GM19438 (cell line): ENCODE measurements at regions not wholly inside any gene's neighbourhood (a gene's known extent, or its start where the extent isn't known, plus 50 kb on each side); places are given as distances from the start of the nearest gene placed in this dataset.

Source experiments
- ATAC-seq: cut with Tn5 transposase; IDR thresholded peaks from one replicate; pipeline ENCODE4 v1.9.1; 2021; ENCODE audit warnings: low read depth; ENCODE audit not compliant: unreplicated experiment

DNA sequence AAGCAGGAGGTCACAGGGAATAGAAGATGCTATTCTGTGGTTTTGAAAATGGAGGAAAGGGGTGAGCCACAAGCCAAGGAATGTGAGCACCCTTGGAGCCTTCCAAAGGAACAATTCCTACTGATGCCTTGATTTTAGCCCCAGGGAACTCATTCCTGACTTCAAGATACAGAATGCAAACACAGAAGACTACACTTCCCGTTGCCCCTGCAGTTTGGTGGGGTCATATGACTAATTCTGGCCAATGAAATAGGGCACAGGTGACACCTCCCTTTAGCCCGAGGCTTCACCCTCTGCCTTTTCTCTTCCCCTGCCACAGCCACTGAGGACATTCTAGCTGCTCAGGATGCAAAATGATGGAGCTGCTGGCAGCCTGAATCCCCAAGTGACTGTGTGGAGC is 126.1 kb downstream of the INHBB start:
- no peak for ATAC-seq

DNA sequence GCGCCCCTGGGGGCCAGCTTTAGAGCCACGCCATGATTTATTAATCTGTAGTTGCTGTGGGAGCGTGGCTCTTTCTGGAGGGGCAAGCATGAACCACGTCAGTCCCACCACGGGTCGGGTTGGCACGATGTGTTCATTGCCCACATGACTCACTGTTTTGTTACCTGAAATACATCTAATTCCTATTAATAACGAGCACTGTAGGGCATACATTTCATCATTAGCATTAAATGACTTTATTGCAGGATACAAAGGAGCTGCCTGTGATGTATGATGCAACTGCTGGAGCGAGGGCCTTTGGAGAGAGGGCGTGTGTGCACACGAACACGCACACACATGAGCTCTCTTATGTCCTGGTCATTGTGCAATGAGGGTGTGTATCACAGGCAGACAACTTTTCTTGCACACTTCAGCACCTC is 127.0 kb downstream of the INHBB start:
- ATAC-seq, result no peak

DNA sequence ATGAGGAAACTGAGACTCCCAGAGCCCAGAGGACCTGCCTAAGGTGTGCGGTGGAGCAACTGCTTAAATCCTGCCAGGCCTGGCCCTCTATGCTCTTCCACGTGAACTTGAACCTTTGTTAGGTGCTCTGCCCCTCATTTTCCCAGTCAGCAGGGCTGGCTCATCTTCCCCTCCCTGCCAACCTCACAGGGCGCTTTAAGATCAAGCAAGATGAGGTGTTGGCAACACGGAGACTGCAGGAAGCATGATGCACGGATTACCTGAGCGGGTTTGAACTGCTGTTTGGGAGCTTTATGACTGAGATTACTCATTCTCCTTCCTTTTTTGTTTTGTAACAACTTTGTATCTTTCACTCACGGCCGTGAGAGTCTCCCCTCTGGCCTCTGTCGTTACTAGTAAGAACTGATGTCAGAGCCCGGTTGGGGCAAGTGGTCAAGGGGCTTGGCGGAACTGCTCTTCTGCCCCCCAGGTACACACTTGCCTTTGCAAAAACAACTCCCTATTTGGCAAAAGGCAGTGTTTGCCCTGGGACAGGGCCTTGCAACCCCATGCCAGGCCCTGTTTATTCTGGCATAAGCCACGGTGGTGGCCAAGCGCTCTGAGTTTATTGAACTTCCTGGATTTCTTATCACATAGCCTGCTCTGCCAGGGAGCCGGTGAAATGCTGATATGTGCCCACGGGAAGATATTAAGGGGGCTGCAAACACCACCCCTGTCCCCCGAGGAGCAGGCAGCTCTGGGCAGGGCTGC is 127.8 kb downstream of the INHBB start:
- ATAC-seq, result no peak

- ATAC-seq, result no peak
These were observed 128.6 kb downstream of the INHBB start for GRCh38 chr2:120474486-120474885.

DNA sequence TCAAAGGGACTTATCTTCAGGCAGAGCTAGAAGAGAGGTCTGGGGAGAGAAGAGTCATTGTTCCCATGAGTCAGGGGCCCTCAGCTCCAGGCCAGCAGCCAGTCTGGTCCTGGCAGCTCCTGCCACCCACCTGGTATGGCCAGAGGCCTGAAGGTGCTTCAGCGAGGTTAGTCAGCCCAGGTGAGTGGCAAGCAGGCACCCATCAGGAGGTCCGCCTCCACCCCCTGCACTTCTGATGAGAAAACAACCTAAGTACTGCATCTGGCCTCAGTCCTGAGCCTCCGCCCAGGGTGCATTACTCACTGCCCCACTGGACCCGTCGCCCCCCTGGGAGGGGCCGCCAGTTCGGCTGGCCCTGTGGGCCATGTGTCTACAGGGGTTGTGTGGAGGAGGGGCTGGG is 130.2 kb downstream of the INHBB start:
- no peak for ATAC-seq

- no peak for ATAC-seq
These were observed 131.3 kb downstream of the INHBB start for GRCh38 chr2:120477198-120477597.

GRCh38 chr2:120477831-120478481 is 132.0 kb downstream of the INHBB start:
- ATAC-seq, result no peak

DNA sequence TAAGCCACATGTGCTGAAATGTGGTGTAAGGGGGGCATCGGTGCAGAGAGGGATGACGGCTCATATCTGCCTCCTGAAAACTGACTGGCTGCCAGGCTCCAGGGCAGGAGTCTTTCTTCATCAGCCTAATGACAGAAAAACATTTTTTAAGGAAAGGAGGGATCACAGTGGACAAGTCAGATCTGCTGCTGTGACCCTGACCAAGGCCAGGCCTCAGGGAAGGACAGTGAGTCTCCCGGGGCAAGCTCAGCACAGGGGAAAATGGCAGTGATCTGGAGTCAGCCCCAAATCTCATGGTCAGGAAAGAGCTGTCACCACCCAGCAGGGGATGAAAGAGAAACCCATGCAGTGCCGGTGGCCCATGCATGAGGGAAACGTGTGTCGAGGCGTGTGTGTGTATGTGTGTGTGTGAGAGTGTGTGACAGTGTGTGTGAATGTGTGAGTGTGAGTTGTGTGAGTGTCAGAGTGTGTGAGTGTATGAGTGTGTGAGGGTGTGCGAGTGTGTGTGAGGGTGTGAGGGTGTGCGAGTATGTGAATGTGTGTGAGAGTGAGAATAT is 134.5 kb downstream of the INHBB start:
- no peak for ATAC-seq

- no peak for ATAC-seq
These were observed 135.0 kb downstream of the INHBB start for GRCh38 chr2:120480903-120481445.

GRCh38 chr2:120481446-120482194 is 135.7 kb downstream of the INHBB start:
- ATAC-seq, result no peak

- no peak for ATAC-seq
These were observed 136.4 kb downstream of the INHBB start for GRCh38 chr2:120482334-120482733.

DNA sequence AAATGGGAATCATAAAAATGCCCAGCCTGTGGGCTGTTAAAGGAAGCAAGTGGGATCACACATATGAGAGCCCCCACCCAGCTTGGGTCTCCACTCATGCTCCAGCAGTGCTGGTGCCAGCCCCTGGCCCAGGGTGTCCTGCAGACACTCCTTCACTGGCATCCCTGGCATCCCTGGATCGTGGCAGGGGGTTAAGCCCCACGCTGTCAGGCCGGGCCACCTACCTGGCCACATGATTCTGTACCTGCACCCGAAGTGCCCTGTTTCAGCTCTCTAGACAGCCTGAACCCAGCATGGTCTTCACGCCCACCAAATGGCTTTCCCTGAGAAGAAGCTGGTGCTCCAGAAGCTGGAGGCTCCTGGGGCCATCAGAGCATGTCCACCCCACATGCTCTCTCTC is 137.4 kb downstream of the INHBB start:
- ATAC-seq, result no peak

DNA sequence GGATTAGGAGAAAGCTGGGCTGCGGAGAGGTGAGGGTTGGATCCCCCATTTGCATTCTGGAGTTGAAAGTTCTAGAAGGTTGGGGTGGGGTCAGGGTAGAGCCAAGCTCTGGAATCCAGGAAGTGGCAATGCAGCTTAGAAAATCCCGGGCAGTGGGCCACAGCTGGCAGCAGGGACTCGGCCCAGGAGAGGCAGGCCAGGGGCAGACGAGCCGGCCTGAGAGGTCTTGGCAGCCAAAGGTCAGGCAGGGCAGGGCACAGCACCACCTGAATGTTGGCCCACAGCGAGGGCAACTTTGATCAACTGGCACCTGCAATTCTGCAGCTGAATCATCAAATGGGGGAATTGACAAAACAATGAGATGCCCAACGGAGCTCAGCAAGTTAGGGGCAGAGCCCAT is 139.2 kb downstream of the INHBB start:
- ATAC-seq, result no peak

DNA sequence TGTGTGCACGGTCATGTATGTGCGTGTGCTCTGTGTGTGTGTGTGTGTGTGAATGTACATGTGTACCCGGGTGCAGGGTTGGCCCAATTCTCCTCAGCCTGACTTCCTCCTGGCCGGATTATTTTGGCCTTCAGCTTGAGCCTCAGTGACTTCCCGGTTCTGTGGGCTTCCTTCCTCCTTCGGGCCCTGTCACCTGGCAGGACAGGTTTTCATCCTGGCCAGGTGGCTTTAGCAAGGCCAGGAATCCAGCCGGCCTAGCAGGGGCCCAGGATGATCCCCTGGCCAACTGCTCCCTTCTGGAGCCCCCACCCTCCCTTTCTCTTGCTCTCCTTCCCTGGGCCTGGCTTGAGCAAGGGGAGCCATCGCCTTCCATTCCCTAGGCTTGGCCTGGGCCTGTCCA is 140.5 kb downstream of the INHBB start:
- no peak for ATAC-seq

DNA sequence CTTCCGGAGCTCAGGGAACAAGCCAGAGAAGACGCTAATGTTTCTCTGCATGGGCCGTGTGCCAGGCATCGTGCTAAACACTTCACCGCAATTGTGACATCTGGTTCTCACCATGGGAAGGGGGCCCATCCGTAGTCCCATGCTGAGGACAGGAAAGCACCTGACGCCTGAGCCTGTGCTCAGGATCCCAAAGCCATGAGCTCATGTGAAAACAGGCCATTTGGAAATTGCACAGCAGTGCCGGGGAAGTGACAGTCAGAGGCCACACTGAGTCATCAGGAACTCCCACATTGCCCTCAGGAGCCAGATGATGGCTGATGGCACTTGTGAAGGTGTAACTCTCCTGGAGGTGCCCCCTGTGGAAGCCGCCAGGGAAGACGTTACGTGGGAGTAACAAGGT is 141.0 kb downstream of the INHBB start:
- ATAC-seq, result no peak

GRCh38 chr2:120488531-120488930 is 142.6 kb downstream of the INHBB start:
- ATAC-seq, result no peak

GRCh38 chr2:120489023-120489422 is 143.1 kb downstream of the INHBB start:
- ATAC-seq, result no peak

GRCh38 chr2:120490091-120490798 is 144.3 kb downstream of the INHBB start:
- no peak for ATAC-seq

GRCh38 chr2:120491111-120491625 is 145.2 kb downstream of the INHBB start:
- no peak for ATAC-seq

DNA sequence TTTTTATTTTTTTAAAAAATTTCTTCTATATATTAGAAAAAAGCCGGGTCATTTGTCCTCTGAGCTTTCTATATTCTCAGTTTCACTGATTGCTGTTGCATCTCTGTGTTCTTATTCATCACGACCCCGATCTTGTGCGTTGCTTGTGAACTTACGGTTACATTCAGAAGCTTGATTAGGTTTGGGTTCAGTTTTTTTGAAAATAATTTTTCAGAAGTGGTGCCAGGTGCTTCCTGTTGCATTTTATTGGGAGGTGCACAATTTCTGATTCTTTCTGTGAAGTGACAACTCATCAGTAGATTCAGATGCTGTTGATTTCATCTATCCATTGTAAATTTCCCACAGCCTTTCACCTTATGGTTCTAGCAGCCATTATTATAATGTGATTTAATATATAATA is 147.3 kb downstream of the INHBB start:
- ATAC-seq, result no peak
